Heart left ventricle (tissue), 16 donors: ENCODE measurements at regions not wholly inside any gene's neighbourhood (a gene's known extent, or its start where the extent isn't known, plus 50 kb on each side); places are given as distances from the start of the nearest gene placed in this dataset.

Experiments used
- ATAC-seq, 4 donors: fragments of 200-7000 bp; cut with Tn5 transposase; one replicate each; pipeline ENCODE4 v1.9.1; 2020 to 2022; ENCODE audit warnings: moderate library complexity in 4 of 4, mild to moderate bottlenecking in 3 of 4, moderate number of reproducible peaks in 1 of 4
- DNase-seq, 5 donors: peaks; one replicate each; pipeline ENCODE4 v3.0.0-alpha.2; 2020
- H3K27ac ChIP-seq, 12 donors: fragments of 200-600 bp; sonication (generic) in 4 of 12; one replicate each; pipeline versions ENCODE4 v1.5.0 to v1.8.0; 2016 to 2022; ENCODE audit warnings: mild to moderate bottlenecking in 2 of 12
- H3K27me3 ChIP-seq, 9 donors: fragments of 200-600 bp; sonication (generic) in 2 of 9; one replicate each; pipeline versions ENCODE4 v1.5.1 to v1.8.0; 2016 to 2022; ENCODE audit warnings: mild to moderate bottlenecking in 3 of 9
- H3K36me3 ChIP-seq, 9 donors: fragments of 200-600 bp; sonication (generic) in 2 of 9; one replicate each; pipeline versions ENCODE4 v1.5.0 to v1.8.0; 2018 to 2022; ENCODE audit warnings: mild to moderate bottlenecking in 2 of 9
- H3K4me1 ChIP-seq, 12 donors: fragments of 200-600 bp; sonication (generic) in 4 of 12; one replicate each; pipeline versions ENCODE4 v1.5.0 to v1.8.0; 2016 to 2022; ENCODE audit warnings: mild to moderate bottlenecking in 3 of 12
- H3K4me3 ChIP-seq, 12 donors: fragments of 200-600 bp; sonication (generic) in 4 of 12; one replicate each; pipeline versions ENCODE4 v1.5.0 to v1.8.0; 2017 to 2022; ENCODE audit warnings: mild to moderate bottlenecking in 9 of 12, moderate library complexity in 4 of 12
- H3K9me3 ChIP-seq, 12 donors: fragments of 200-600 bp; sonication (generic) in 4 of 12; one replicate each; pipeline versions ENCODE4 v1.5.0 to v1.8.0; 2016 to 2022; ENCODE audit warnings: mild to moderate bottlenecking in 1 of 12
- CTCF ChIP-seq, 12 donors: fragments of 200-600 bp; sonication (generic) in 4 of 12; IDR thresholded peaks; one replicate each; pipeline versions ENCODE4 v1.5.0 to v1.8.0; 2018 to 2022; ENCODE audit warnings: antibody characterized with exemption in 12 of 12, mild to moderate bottlenecking in 5 of 12
- POLR2A ChIP-seq, 2 donors: fragments of 450-650 bp; IDR thresholded peaks; one replicate each; pipeline ENCODE4 v1.6.1; 2017; ENCODE audit warnings: antibody characterized with exemption in 2 of 2, mild to moderate bottlenecking in 2 of 2, moderate library complexity in 2 of 2
- WGBS, 4 donors: extraction: QIAGEN DNeasy Blood & Tissue Kit in 2 of 4; methylation state at CpG; one replicate each; pipeline versions ENCODE4 v1.1.5 to v1.1.7; 2013 to 2018; 5-methylcytosine and 5-hydroxymethylcytosine counted together
- intact Hi-C, 10 donors: fragments of 100-400 bp; cut with DNase I; formaldehyde crosslinking; loops; one replicate each; pipeline versions ENCODE4 v1.11.1 to v1.14.2; 2022
- donor health status: ischemic (EF 13 %, LVEDD 7.1; RV severe dilation, severe dysfunction).
- donor health status: healthy with polysubstance abuse.
- donor health status: DM: no; HTN: yes; CAD: no.
- donor health status: DM: no; HTN: no; CAD: no.
- donor health status: ischemic (EF 25% LVEDD 6.9; RV normal size, moderate dysfunction).
- donor health status: ischemic (EF 25% LVEDD 5.7; RV mildly dilated, moderate dysfunction).
- donor health status: healthy.
- donor health status: DM: yes; HTN: yes; CAD: no.
- donor health status: ischemic (EF 35%, LVEDD 5.7; RV mildly dilated, moderate dysfunction).
- donor health status: nonischemic (EF 11% LVEDD 7.7; RV severe dilation, severe dysfunction).
- donor health status: DM: yes; HTN: yes; CAD: no.
- donor health status: PGD.
- donor health status: ischemic (EF 29% LVEDD 5.4; RV normal size, mild dysfunction).
- donor health status: nonischemic (EF 23%, LVEDD 6.1; RV moderate dilation, normal function).

GRCh38 chr1:95437781-95438180 lies 203.8 kb downstream of the RWDD3 start:
- no peaks in the 10 kb centered on the region for H3K36me3 ChIP-seq
- intact Hi-C loops, result loop anchor here in 1 of 10 donors (5.0 kb wide), 1 partner anchor 350 kb away; no protein-coding TSS in a partner anchor
- no peak for TF ChIP-seq CTCF (IDR thresholded peaks at IDR 0.05)
- no peak for TF ChIP-seq POLR2A (IDR thresholded peaks at IDR 0.05)
- peaks cover 0 to 5% (median 0%) of the 10 kb centered on the region in 12 donors for H3K9me3 ChIP-seq
- H3K4me1 ChIP-seq, result no peaks in the 10 kb centered on the region
- ATAC-seq (no peak), DNase-seq (no peak)
- 54 to 59% (median 56%) methylated on average over 6 of the region's 6 CpGs for WGBS, 4 donors
- no peak overlapping the region for H3K27ac ChIP-seq
- no peaks in the 10 kb centered on the region for H3K27me3 ChIP-seq
- no peak overlapping the region for H3K4me3 ChIP-seq

- DNase-seq, result no peak
- Histone ChIP-seq H3K4me1 (no peaks in the 10 kb centered on the region), H3K36me3 (no peaks in the 10 kb centered on the region), H3K27ac (no peak overlapping the region), H3K4me3 (no peak overlapping the region), H3K9me3 (peaks cover 0 to 5% (median 0%) of the 10 kb centered on the region in 12 donors), H3K27me3 (no peaks in the 10 kb centered on the region)
- WGBS, 4 donors, result 61 to 70% (median 66%) methylated on average over 4 of the region's 4 CpGs
- intact Hi-C loops, result loop anchor here in 1 of 10 donors (5.0 kb wide), 1 partner anchor 349 kb away; no protein-coding TSS in a partner anchor
- ATAC-seq, result no peak
- TF ChIP-seq POLR2A (IDR thresholded peaks at IDR 0.05) (no peak), CTCF (IDR thresholded peaks at IDR 0.05) (no peak)
Measured at GRCh38 chr1:95438218-95438948, 204.4 kb downstream of the RWDD3 start.

- Histone ChIP-seq H3K27ac (no peak overlapping the region), H3K4me3 (no peak overlapping the region), H3K36me3 (no peaks in the 10 kb centered on the region), H3K4me1 (no peaks in the 10 kb centered on the region), H3K9me3 (peaks cover 0 to 4% (median 0%) of the 10 kb centered on the region in 12 donors), H3K27me3 (no peaks in the 10 kb centered on the region)
- DNase-seq, result no peak
- intact Hi-C loops, result no loop called here
- ATAC-seq, result no peak
- TF ChIP-seq CTCF (IDR thresholded peaks at IDR 0.05) (no peak), POLR2A (IDR thresholded peaks at IDR 0.05) (no peak)
- 72 to 78% (median 77%) methylated on average over 4 of the region's 4 CpGs for WGBS, 4 donors
Measured at GRCh38 chr1:95440511-95440910, 206.5 kb downstream of the RWDD3 start.

GRCh38 chr1:95449516-95449915 lies 215.5 kb downstream of the RWDD3 start:
- 90 to 93% (median 92%) methylated on average over 3 of the region's 3 CpGs for WGBS, 4 donors
- ATAC-seq (no peak), DNase-seq (no peak)
- H3K27ac ChIP-seq, result no peak overlapping the region
- peaks cover 0 to 15% (median 0%) of the 10 kb centered on the region in 12 donors for H3K9me3 ChIP-seq
- no peaks in the 10 kb centered on the region for H3K27me3 ChIP-seq
- no peak for TF ChIP-seq CTCF (IDR thresholded peaks at IDR 0.05)
- TF ChIP-seq POLR2A (IDR thresholded peaks at IDR 0.05), result no peak
- no peak overlapping the region for H3K4me3 ChIP-seq
- no peaks in the 10 kb centered on the region for H3K4me1 ChIP-seq
- H3K36me3 ChIP-seq, result no peaks in the 10 kb centered on the region
- intact Hi-C loops, result no loop called here
